Keratinocyte (primary cell): ENCODE measurements at regions not wholly inside any gene's neighbourhood (a gene's known extent, or its start where the extent isn't known, plus 50 kb on each side); places are given as distances from the start of the nearest gene placed in this dataset.

Experiments used
- EZH2 ChIP-seq: IDR thresholded peaks from one replicate; pipeline ENCODE4 v1.6.1; 2012; ENCODE audit warnings: inconsistent platforms, mild to moderate bottlenecking, low read length, moderate library complexity
- TF ChIP-seq, protein P1 (sequence below), 3 experiments: IDR thresholded peaks in 1 of 3; conservative IDR thresholded peaks in 1 of 3; optimal IDR thresholded peaks in 1 of 3; 2 replicates in 2 of 3; 3 replicates in 1 of 3; pipeline versions ENCODE3 to v1.5.1; 2011; ENCODE audit warnings: low read length in 3 of 3, mild to moderate bottlenecking in 3 of 3, moderate library complexity in 2 of 3, control low read depth in 1 of 3, inconsistent platforms in 1 of 3; ENCODE audit not compliant: insufficient read depth in 2 of 3; ENCODE audit errors: extremely low read depth in 1 of 3

DNA sequence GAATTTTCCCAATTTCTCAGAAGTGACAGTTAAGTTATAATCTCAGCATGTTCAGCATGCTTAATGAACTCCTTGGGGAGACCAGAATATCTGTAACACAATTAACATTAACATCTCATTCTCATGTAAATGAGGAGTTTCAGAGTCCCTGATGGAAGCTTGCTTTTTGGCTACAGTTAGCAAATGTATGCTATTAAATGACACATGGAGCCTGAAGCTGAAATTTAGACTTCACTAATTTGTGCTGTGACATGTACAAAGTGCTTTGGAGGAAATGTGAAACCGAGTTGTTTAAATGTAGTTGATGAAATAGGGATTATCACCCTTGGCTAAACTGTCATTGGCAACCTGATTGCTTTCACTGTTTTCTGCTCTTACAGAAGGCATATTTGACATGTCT is 2265.1 kb upstream of the PCDH20 start:
- TF ChIP-seq, protein P1, sequence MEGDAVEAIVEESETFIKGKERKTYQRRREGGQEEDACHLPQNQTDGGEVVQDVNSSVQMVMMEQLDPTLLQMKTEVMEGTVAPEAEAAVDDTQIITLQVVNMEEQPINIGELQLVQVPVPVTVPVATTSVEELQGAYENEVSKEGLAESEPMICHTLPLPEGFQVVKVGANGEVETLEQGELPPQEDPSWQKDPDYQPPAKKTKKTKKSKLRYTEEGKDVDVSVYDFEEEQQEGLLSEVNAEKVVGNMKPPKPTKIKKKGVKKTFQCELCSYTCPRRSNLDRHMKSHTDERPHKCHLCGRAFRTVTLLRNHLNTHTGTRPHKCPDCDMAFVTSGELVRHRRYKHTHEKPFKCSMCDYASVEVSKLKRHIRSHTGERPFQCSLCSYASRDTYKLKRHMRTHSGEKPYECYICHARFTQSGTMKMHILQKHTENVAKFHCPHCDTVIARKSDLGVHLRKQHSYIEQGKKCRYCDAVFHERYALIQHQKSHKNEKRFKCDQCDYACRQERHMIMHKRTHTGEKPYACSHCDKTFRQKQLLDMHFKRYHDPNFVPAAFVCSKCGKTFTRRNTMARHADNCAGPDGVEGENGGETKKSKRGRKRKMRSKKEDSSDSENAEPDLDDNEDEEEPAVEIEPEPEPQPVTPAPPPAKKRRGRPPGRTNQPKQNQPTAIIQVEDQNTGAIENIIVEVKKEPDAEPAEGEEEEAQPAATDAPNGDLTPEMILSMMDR (optimal IDR thresholded peaks at IDR 0.05 in 1 of 3, IDR thresholded peaks at IDR 0.05 in 1 of 3, conservative IDR thresholded peaks at IDR 0.05 in 1 of 3; ENCODE audit: extremely low read depth in 1 of 3, insufficient read depth in 2 of 3, low read length in 3 of 3), result no peak
- no peak for TF ChIP-seq EZH2
